H9 (cell line): ENCODE measurements at regions not wholly inside any gene's neighbourhood (a gene's known extent, or its start where the extent isn't known, plus 50 kb on each side); places are given as distances from the start of the nearest gene placed in this dataset.

ENCODE experiments used
- DNase-seq: peaks from one replicate; pipeline ENCODE4 v3.0.0-alpha.2; 2017
- H2AFZ ChIP-seq: one replicate; pipeline ENCODE4 v1.6.1; 2013; ENCODE audit warnings: mild to moderate bottlenecking, low read length, control low read depth, moderate library complexity
- H2AK5ac ChIP-seq: 2 replicates; pipeline ENCODE4 v1.6.1; 2013; ENCODE audit warnings: low read length, control low read depth, mixed read lengths; ENCODE audit not compliant: insufficient read length
- H2BK120ac ChIP-seq: one replicate; pipeline ENCODE4 v1.6.1; 2013; ENCODE audit warnings: low read depth, mild to moderate bottlenecking, low read length, control low read depth, inconsistent platforms; ENCODE audit not compliant: poor library complexity, severe bottlenecking
- H2BK12ac ChIP-seq: 2 replicates; pipeline ENCODE4 v1.6.1; 2013; ENCODE audit warnings: low read length, control low read depth, mixed read lengths, low read depth; ENCODE audit not compliant: insufficient read length
- H2BK15ac ChIP-seq: 2 replicates; pipeline ENCODE4 v1.6.1; 2013; ENCODE audit warnings: low read depth, low read length, control low read depth
- H2BK20ac ChIP-seq: one replicate; pipeline ENCODE4 v1.6.1; 2013; ENCODE audit warnings: low read depth, mild to moderate bottlenecking, low read length, control low read depth, inconsistent platforms; ENCODE audit not compliant: poor library complexity, severe bottlenecking
- H2BK5ac ChIP-seq: 2 replicates; pipeline ENCODE4 v1.6.1; 2013; ENCODE audit warnings: low read length, control low read depth, mixed read lengths; ENCODE audit not compliant: insufficient read length
- H3K14ac ChIP-seq: 2 replicates; pipeline ENCODE4 v1.6.1; 2013; ENCODE audit warnings: low read length, control low read depth; ENCODE audit not compliant: insufficient read depth
- H3K18ac ChIP-seq: 2 replicates; pipeline ENCODE4 v1.6.1; 2013; ENCODE audit warnings: low read depth, mild to moderate bottlenecking, mixed read lengths, low read length, control low read depth; ENCODE audit not compliant: insufficient read length
- H3K23ac ChIP-seq: 2 replicates; pipeline ENCODE4 v1.6.1; 2013; ENCODE audit warnings: low read length, control low read depth, mixed read lengths, low read depth; ENCODE audit not compliant: insufficient read length
- H3K23me2 ChIP-seq: 2 replicates; pipeline ENCODE4 v1.6.1; 2013; ENCODE audit warnings: low read depth, mild to moderate bottlenecking, mixed read lengths, low read length, control low read depth; ENCODE audit not compliant: insufficient read length, poor library complexity, severe bottlenecking
- H3K27ac ChIP-seq: 2 replicates; pipeline ENCODE4 v1.5.1; 2013; ENCODE audit warnings: low read length, control low read depth, mixed read lengths, low read depth; ENCODE audit not compliant: insufficient read length
- H3K27me3 ChIP-seq: 2 replicates; pipeline ENCODE4 v1.6.1; 2013; ENCODE audit warnings: low read length, control low read depth, inconsistent platforms; ENCODE audit not compliant: insufficient read depth
- H3K4ac ChIP-seq: 2 replicates; pipeline ENCODE4 v1.6.1; 2013; ENCODE audit warnings: low read depth, mild to moderate bottlenecking, control low read depth, inconsistent platforms, low read length, moderate library complexity
- H3K4me1 ChIP-seq: 2 replicates; pipeline ENCODE4 v1.6.1; 2013; ENCODE audit warnings: low read length, control low read depth, inconsistent platforms; ENCODE audit not compliant: insufficient read depth
- H3K4me2 ChIP-seq: 2 replicates; pipeline ENCODE4 v1.6.1; 2013; ENCODE audit warnings: low read length, control low read depth, mixed read lengths; ENCODE audit not compliant: insufficient read length, insufficient read depth
- H3K56ac ChIP-seq: 2 replicates; pipeline ENCODE4 v1.6.1; 2013; ENCODE audit warnings: low read depth, mild to moderate bottlenecking, mixed read lengths, low read length, control low read depth; ENCODE audit not compliant: insufficient read length
- H3K79me1 ChIP-seq: 2 replicates; pipeline ENCODE4 v1.6.1; 2013; ENCODE audit warnings: low read depth, mild to moderate bottlenecking, moderate library complexity, low read length, control low read depth, inconsistent platforms; ENCODE audit not compliant: insufficient read depth, poor library complexity, severe bottlenecking
- H3K79me2 ChIP-seq: 2 replicates; pipeline ENCODE4 v1.6.1; 2013; ENCODE audit warnings: low read length, control low read depth, inconsistent platforms; ENCODE audit not compliant: insufficient read depth
- H3K9ac ChIP-seq: 2 replicates; pipeline ENCODE4 v1.6.1; 2013; ENCODE audit warnings: low read length, control low read depth, mixed read lengths; ENCODE audit not compliant: insufficient read length; ENCODE audit errors: extremely low read depth
- H3K9me3 ChIP-seq: one replicate; pipeline ENCODE4 v1.6.1; 2013; ENCODE audit warnings: low read depth, low read length, inconsistent platforms; ENCODE audit not compliant: control insufficient read depth
- H3T11ph ChIP-seq: one replicate; pipeline ENCODE4 v1.6.1; 2013; ENCODE audit warnings: mild to moderate bottlenecking, low read length, control low read depth, inconsistent platforms
- H4K20me1 ChIP-seq: one replicate; pipeline ENCODE4 v1.6.1; 2013; ENCODE audit not compliant: control insufficient read depth, insufficient read length, insufficient read depth
- H4K5ac ChIP-seq: 2 replicates; pipeline ENCODE4 v1.6.1; 2013; ENCODE audit warnings: low read depth, mild to moderate bottlenecking, mixed read lengths, low read length, control low read depth; ENCODE audit not compliant: insufficient read length
- H4K8ac ChIP-seq: replicated peaks from 2 replicates; pipeline ENCODE4 v1.6.1; 2013; ENCODE audit warnings: low read length, control low read depth, mixed read lengths, low read depth; ENCODE audit not compliant: insufficient read length
- H4K91ac ChIP-seq: 2 replicates; pipeline ENCODE4 v1.6.1; 2013; ENCODE audit warnings: low read depth, mild to moderate bottlenecking, moderate library complexity, mixed read lengths, low read length, control low read depth; ENCODE audit not compliant: insufficient read length
- H3K27ac Mint-ChIP-seq, 3 experiments: 2 replicates in 2 of 3; 3 replicates in 1 of 3; pipeline ENCODE4 v1.8.0; 2020 to 2021; ENCODE audit warnings: mixed read lengths in 3 of 3, mild to moderate bottlenecking in 1 of 3, moderate library complexity in 1 of 3
- H3K27me3 Mint-ChIP-seq: 2 replicates; pipeline ENCODE4 v1.8.0; 2021; ENCODE audit warnings: low read depth, mild to moderate bottlenecking, moderate library complexity, mixed read lengths
- H3K36me3 Mint-ChIP-seq, 3 experiments: 2 replicates in 2 of 3; 3 replicates in 1 of 3; pipeline ENCODE4 v1.8.0; 2020 to 2021; ENCODE audit warnings: low read depth in 3 of 3, mixed read lengths in 3 of 3; ENCODE audit not compliant: insufficient read depth in 1 of 3
- H3K4me1 Mint-ChIP-seq, 2 experiments: 2 replicates each; pipeline ENCODE4 v1.8.0; 2020; ENCODE audit warnings: mixed read lengths in 2 of 2
- H3K4me3 Mint-ChIP-seq, 2 experiments: 2 replicates in 1 of 2; 3 replicates in 1 of 2; pipeline ENCODE4 v1.8.0; 2020 to 2021; ENCODE audit warnings: mild to moderate bottlenecking in 2 of 2, mixed read lengths in 2 of 2, moderate library complexity in 1 of 2
- H3K9me3 Mint-ChIP-seq, 2 experiments: 2 replicates in 1 of 2; 3 replicates in 1 of 2; pipeline ENCODE4 v1.8.0; 2020; ENCODE audit warnings: mild to moderate bottlenecking in 2 of 2, mixed read lengths in 2 of 2, moderate library complexity in 1 of 2
- WGBS: extraction: QIAGEN DNeasy Blood & Tissue Kit; methylation state at CpG from one replicate; pipeline ENCODE4 v1.1.7; 2013; ENCODE audit warnings: missing lambda C conversion rate, low lambda C conversion rate, mixed read lengths; ENCODE audit not compliant: insufficient read length; ENCODE audit errors: extremely low coverage; 5-methylcytosine and 5-hydroxymethylcytosine counted together
- TF ChIP-seq, protein P1 (sequence below): fragments of 200-600 bp; sonication (generic); conservative IDR thresholded peaks from 3 replicates; pipeline ENCODE4 v1.8.0; 2021; ENCODE audit warnings: antibody characterized with exemption, mild to moderate bottlenecking

GRCh38 chr15:93179700-93180102 is 90.7 kb upstream of the RGMA start:
- H2BK12ac ChIP-seq: no peak overlapping the region
- H3T11ph ChIP-seq: no peak overlapping the region
- Mint-ChIP-seq H3K27me3 (peaks cover 29% of the 10 kb centered on the region), H3K27ac (peak overlapping the region in 1 of 3 experiments; percentile 85; a peak in 2 of 7 replicates), H3K36me3 (peaks cover 0 to 1% (median 0%) of the 10 kb centered on the region in 3 experiments; a peak in 2 of 7 replicates), H3K4me1 (peaks cover 36% of the 10 kb centered on the region in 2 experiments), H3K4me3 (peak overlapping the region in 1 of 2 experiments; percentile 55; a peak in 3 of 5 replicates), H3K9me3 (no peaks in the 10 kb centered on the region)
- no peak overlapping the region for H3K4ac ChIP-seq
- H2AK5ac ChIP-seq: no peak overlapping the region
- no peak overlapping the region for H4K5ac ChIP-seq
- H3K4me2 ChIP-seq: no peak overlapping the region
- H4K8ac ChIP-seq: no peak overlapping the region
- peak; percentile 53 for DNase-seq
- H3K27me3 ChIP-seq: no peaks in the 10 kb centered on the region
- H3K9me3 ChIP-seq: no peaks in the 10 kb centered on the region
- H3K79me2 ChIP-seq: no peaks in the 10 kb centered on the region
- WGBS: no CpG with 5 or more reads among the region's 17 CpGs
- no peak overlapping the region for H3K9ac ChIP-seq
- H3K4me1 ChIP-seq: peaks cover 13% of the 10 kb centered on the region; the same call in 1 of the 2 replicates
- peak overlapping the region; percentile 42; the same call in 1 of the 2 replicates for H3K14ac ChIP-seq
- H2BK5ac ChIP-seq: no peak overlapping the region
- TF ChIP-seq, protein P1, sequence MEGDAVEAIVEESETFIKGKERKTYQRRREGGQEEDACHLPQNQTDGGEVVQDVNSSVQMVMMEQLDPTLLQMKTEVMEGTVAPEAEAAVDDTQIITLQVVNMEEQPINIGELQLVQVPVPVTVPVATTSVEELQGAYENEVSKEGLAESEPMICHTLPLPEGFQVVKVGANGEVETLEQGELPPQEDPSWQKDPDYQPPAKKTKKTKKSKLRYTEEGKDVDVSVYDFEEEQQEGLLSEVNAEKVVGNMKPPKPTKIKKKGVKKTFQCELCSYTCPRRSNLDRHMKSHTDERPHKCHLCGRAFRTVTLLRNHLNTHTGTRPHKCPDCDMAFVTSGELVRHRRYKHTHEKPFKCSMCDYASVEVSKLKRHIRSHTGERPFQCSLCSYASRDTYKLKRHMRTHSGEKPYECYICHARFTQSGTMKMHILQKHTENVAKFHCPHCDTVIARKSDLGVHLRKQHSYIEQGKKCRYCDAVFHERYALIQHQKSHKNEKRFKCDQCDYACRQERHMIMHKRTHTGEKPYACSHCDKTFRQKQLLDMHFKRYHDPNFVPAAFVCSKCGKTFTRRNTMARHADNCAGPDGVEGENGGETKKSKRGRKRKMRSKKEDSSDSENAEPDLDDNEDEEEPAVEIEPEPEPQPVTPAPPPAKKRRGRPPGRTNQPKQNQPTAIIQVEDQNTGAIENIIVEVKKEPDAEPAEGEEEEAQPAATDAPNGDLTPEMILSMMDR: no peak
- no peak overlapping the region for H4K91ac ChIP-seq
- H3K23ac ChIP-seq: no peak overlapping the region
- H2BK20ac ChIP-seq: no peak overlapping the region
- no peaks in the 10 kb centered on the region for H3K23me2 ChIP-seq
- H2BK15ac ChIP-seq: no peak overlapping the region
- H3K56ac ChIP-seq: no peak overlapping the region
- H2AFZ ChIP-seq: no peak overlapping the region
- no peaks in the 10 kb centered on the region for H3K79me1 ChIP-seq
- H3K18ac ChIP-seq: no peak overlapping the region
- no peak overlapping the region for H2BK120ac ChIP-seq
- H3K27ac ChIP-seq: no peak overlapping the region
- H4K20me1 ChIP-seq: peaks cover 2% of the 10 kb centered on the region
